ENCODE measurements at regions not wholly inside any gene's neighbourhood (a gene's known extent, or its start where the extent isn't known, plus 50 kb on each side); places are given as distances from the start of the nearest gene placed in this dataset.
"Not testable (repeated sequence)": the region's sequence is repeated elsewhere in the genome, so short reads cannot be mapped to it uniquely, and the experiment has no call there.

GRCh38 chr16:65725156-65725845 lies 603.4 kb upstream of the CDH11 start:
- DNase-seq (ENCODE audit: low spot score), result no peak

DNA sequence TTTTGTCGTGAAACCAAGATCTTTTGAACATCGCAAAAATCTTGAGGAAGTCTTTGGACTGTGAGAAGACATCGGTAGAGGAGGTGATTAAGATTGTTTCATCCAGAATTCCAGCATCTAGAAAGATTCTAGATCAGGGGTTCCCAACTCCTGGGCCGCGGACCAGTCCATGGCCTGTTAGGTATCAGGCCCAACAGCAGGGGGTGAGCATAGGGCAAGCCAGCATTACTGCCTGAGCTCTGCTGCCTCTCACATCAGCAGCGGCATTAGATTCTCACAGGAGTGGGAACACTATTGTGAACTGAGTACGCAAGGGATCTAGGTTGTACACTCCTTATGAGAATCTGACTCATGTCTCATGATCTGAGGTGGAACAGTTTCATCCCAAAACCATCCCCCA lies 600.6 kb upstream of the CDH11 start:
- no peak for DNase-seq (ENCODE audit: low spot score)

DNA sequence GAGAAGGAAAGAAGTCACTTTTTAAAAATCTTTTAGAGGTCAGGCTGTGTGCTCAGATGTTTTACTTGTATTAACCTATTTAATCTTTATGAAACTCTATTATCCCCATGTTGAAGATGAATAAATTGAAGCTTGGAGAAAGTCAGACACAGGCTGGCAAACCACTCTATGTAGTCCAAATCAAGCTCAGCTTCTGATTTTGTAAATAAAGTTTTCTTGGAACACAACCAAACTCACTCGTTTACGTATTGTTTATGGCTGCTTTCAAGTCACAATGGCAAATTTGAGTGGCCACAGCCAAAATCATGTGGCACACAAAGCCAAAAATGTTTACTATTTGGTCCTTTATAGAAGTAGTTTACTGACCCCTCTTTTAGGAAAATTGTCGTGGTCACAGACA lies 596.0 kb upstream of the CDH11 start:
- DNase-seq (ENCODE audit: low spot score), result no peak

DNA sequence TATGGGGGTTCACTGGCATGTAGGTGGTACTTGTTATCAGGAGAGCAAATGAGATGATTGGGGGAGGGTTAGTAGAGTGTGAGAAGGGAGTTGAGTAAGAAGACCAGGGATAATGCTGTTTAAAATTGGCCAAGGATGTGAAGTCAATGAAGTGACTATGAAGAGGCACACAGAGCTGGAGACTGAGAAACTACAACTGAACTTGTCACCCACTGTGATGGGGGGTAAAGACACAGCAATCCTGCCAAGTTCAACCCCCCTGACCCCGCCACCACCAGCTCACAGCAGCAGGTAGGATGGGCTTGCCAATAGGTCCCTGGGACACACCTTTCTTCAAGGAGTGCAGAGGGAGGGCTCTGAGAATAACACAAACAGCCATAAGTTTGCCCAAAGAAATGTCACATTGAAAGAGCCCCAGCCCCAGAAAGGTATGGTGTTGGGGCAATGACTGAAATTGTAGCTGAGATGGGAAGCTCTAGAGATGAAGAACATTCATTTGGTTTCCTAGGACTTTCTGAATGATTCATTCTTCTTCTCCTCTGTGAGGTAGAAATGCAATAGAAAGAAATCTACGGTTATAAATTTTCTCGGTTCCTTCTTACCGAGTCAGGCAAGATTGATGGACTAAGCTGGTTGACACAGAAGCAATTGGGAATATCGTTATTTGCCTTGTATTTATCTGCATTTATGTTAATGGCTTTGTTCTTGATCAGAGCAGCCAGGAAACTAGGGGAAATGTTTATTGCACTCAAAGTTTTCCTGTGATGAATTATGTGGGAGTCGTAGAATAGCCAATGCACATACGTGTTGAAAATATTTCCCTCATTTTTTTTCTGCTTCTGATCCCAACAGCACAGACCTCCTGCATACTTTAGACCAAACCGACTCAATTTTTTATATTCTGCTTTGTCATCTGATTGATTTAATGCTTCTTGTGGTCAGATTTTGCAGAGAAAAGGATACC lies 595.2 kb upstream of the CDH11 start:
- no peak for DNase-seq (ENCODE audit: low spot score)

DNA sequence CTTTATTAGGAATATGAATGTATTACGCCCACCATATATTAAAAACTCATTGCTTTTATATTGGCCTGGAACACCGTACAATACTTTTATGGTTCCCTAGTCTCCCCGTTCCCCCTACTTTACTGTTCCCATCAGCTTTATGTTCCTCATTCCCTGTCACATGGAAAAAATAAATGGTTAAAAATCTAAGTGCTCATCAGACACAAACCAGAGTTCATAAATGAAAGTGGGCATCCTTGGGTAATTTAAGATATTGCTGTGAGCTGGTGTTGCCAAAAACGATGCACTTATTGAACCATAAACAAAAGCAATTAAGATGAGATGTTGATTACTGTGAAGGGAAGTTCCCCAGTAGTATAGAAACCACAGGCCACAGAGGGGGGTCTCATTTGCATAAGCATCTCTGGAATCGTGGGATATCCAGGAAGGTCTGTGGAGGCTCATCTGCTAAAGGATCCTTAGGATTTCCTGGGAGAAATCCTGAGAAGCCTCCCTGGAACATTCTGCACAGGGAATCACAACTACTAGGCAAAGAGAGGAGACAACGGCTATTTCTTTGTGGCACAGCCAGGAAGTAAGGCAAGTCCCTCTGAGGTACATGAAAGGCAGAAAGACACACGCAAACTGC lies 591.4 kb upstream of the CDH11 start:
- DNase-seq (ENCODE audit: low spot score), result no peak

DNA sequence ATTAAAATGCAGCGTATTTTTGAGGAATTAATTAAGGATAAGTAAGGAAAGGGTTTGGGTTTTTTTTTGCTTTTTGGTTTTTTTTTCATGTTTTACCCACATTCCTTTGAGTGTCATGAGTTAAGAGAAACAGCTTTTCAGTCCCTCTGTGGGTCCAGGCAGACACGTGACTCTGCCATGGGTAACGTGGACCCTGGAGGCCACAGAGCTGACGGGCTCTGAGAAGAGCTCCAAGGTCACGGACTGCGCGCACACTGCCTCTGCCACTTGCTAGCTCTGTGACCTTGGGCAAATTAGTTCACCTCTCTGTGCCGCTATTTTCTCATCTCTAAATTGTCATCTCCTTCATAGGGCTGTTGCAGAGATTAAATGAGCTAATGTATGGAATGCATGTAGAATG lies 588.2 kb upstream of the CDH11 start:
- no peak for DNase-seq (ENCODE audit: low spot score)

DNA sequence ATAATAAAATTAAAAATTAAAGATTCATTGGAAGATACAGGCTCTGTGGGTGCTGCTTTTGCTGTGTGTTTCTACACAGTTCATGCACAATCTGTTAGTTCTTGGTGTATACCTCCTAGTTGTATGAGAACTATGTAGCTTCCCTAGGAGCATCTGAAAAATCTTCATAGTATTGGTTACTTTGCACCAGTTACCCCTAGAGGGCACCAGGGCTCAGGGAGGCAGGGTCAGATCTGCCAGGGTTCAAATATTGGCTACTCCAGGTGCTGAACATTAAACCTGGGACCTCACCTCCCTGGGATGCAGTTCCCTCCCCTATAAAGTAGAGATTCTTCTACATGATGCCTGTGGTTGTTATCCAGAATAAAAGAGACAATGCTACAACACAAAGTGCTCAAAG lies 583.0 kb upstream of the CDH11 start:
- DNase-seq (ENCODE audit: low spot score), result no peak

GRCh38 chr16:65702707-65703402 lies 581.0 kb upstream of the CDH11 start:
- no peak for DNase-seq (ENCODE audit: low spot score)

- DNase-seq (ENCODE audit: low spot score), result no peak
Measured at GRCh38 chr16:65700596-65700995, 578.7 kb upstream of the CDH11 start.

DNA sequence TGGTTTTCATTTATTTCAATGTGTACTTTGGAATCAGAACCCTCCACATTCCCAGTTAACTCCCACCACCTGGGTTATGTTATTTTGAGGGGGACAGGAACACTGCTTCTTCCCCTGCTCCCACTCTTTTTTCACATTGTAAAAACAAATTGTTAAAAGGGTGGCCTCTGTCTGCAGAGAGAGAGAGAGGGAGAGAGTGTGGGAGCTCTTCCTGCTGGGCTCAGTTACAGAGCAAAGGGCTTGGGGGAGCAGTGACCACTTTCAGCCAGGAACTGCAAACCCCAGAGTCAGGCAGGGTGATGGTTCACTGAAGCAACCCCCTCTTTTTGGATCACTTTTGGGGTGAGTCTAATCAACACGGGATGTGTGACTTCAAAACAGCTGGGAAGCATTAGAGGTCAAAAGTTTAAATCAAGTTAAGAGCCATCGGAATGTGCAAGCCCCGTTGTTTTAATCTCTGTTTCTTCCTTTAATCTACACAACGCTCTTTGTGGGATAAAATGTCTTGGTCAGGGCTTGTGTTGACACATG lies 577.0 kb upstream of the CDH11 start:
- no peak for DNase-seq (ENCODE audit: low spot score)

DNA sequence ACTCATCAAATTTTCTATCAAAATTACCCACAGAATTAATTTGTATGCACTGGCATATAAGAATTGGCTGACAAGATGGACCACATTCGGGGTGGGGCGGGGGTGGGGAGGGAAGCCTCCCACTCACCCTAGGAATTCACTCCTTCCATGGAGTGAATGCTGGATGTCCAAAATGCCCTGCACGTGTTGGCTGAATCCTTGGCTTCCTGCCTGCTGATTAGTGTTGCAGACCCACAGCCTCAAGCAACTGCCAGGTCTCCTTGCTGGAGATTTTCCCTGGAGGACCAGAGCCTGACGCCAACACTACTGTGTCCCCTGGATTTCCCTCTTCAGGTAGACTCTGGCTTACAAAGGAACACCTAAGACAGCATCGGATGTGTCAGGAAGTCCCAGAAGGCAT lies 575.7 kb upstream of the CDH11 start:
- DNase-seq (ENCODE audit: low spot score), result no peak

DNA sequence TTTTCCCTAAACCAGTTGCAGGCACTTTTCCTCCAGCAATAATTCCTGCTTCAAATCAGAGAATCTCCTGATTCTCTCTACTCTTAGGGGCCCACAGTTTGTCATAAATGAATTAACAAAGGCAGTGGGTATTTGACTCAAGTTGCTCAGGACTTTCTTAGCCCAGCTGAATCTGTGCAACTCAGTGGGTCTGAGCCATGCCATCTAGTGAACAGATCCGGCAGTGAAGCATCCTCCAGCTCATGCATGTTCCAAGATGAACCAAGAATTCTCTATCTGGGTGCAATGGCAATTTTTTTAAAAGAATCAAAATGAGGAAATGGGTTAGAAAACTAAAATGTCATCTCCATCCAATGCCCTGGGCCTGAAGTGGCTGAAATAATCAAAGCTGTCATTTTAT lies 575.2 kb upstream of the CDH11 start:
- no peak for DNase-seq (ENCODE audit: low spot score)

DNA sequence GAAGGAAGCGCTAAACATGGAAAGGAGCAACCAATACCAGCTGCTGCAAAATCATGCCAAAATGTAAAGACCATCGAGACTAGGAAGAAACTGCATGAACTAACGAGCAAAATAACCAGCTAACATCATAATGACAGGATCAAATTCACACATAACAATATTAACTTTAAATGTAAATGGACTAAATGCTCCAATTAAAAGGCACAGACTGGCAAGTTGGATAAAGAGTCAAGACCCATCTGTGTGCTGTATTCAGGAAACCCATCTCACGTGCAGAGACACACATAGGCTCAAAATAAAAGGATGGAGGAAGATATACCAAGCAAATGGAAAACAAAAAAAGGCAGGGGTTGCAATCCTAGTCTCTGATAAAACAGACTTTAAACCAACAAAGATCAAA lies 570.0 kb upstream of the CDH11 start:
- not testable (repeated sequence) for DNase-seq (ENCODE audit: low spot score)

- no peak for DNase-seq (ENCODE audit: low spot score)
Measured at GRCh38 chr16:65689726-65690125, 567.9 kb upstream of the CDH11 start.

GRCh38 chr16:65688301-65688700 lies 566.4 kb upstream of the CDH11 start:
- no peak for DNase-seq (ENCODE audit: low spot score)

DNA sequence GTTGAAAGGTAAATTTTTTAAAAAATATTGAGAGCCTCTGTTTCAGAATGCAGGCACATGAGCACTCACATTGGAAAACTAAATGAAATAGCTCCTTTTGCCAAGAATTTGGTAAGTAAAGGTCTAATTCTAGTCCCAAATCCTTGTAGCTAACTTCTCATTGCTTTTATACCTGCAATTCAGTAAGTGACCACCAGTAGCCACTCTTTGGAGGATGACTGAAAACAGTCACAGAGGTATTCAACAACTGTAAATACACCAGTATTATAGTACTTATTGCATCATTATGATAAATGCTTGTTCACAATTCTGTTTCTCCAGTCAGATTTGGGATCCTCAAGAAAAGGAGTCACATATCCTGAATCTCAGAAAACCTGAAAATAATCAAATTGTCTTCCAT lies 562.4 kb upstream of the CDH11 start:
- peak; percentile 4 for DNase-seq (ENCODE audit: low spot score)

GRCh38 chr16:65681406-65681805 lies 559.5 kb upstream of the CDH11 start:
- no peak for DNase-seq (ENCODE audit: low spot score)

- DNase-seq (ENCODE audit: low spot score), result no peak
Measured at GRCh38 chr16:65679785-65680184, 557.9 kb upstream of the CDH11 start.

DNA sequence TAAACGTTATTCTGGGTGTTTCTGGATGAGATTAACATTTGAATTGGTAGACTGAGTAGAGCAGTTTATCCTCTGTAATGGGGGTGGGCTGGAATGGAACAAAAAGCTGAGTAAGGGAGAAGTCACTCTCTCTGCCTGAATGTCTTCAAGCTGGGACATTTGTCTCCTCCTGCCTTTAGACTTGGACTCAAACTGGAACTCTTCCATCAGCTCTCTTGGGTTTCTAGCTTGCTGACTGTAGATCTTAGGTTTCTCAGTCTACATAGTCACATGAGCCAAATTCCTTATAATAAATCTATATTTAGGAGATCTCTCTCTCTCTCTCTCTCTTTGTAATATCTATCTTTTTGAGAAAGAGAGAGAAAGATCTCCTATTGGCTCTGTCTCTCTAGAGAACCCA lies 553.3 kb upstream of the CDH11 start:
- no peak for DNase-seq (ENCODE audit: low spot score)

- no peak for DNase-seq (ENCODE audit: low spot score)
Measured at GRCh38 chr16:65672960-65673359, 551.1 kb upstream of the CDH11 start.

DNA sequence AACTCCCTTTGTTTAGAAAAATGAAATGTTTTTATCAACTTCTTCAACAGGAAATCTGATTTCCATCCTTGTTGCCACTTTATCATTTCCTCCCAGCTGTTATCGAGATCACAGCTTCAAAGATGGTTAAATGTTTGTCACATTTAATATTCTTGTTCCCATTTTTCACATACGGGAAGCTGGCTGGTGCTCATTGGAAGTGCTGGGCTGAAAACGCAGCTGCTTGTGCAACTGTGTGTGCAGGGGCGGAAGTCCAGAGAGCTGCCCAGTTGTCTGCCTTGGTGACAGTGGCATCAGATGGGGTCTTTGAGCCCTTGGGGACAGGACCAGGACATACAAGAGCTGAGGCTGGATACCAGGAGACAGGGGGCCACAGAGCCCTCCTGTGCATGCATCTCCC lies 549.2 kb upstream of the CDH11 start:
- no peak for DNase-seq (ENCODE audit: low spot score)

DNA sequence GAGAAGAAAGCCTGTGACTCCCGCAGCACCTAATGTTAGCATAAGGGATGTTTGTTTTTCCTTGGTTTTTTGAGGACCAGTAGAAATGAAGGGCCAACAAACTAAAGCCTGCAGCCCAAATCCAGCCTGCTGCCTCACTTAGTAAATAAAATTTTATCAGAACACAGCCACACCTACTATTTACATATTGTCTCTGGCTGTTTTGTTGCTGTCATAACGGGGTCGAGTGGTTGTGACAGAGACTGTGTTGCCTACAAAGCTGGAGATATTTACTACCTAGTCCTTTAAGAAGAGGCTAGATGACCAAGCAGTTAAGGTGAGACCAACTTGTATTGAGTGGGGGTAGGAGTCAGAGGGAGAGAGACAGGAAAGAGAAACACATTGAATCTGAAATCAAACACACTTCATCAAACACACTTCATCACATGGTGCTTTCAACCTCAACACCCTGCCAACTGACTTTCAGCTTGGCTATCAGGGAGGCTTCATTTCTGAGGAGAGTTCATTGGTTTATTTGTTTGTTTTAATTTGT lies 546.3 kb upstream of the CDH11 start:
- DNase-seq (ENCODE audit: low spot score), result no peak
